ENCODE measurements at regions not wholly inside any gene's neighbourhood (a gene's known extent, or its start where the extent isn't known, plus 50 kb on each side); places are given as distances from the start of the nearest gene placed in this dataset.

DNA sequence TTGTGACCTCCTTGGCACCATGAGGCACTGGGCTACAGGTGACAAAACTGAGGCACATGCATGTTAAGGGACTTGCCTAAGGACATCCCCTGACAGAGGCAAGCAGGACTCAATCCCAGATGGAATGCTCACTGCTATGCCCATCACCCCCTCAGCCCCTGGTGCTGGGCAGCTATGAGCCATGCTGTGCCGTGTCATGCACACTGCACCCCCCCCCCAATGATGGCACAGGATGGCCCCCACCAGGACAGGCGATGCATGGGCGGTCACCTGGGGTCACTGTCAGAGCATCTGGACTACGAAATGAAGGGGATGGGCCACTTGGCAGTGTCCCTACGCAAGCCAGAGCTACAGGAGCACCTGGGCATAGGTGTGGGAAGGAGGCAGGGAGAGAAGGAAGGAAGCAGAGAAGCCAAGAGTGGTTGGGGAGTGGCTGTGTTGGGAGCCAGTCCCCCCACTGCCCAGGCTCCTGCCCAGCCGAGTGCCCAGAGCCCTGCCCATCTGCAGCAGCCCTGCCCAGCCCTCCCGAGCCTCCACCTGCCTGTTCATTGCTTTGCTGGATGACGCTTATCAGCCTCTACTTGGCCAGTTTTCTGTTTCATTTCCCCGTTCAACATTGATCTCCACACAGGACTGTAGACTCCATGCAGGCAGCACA is 84.9 kb upstream of the DIO3 start:
- DNase-seq (peak in 2 of 3 donors; percentile 51 to 69), ATAC-seq (peak; percentile 37 to 52 (median 51))
- Histone ChIP-seq H3K27ac (no peak overlapping the region), H3K27me3 (no peaks in the 10 kb centered on the region), H3K4me3 (no peak overlapping the region), H3K4me1 (peaks cover 0 to 47% (median 23%) of the 10 kb centered on the region in 4 donors), H3K36me3 (no peaks in the 10 kb centered on the region), H3K9me3 (no peaks in the 10 kb centered on the region)
- 51% methylated on average over 4 of the region's 9 CpGs for WGBS (ENCODE audit: insufficient coverage, low coverage, low lambda C conversion rate, missing lambda C conversion rate)
- intact Hi-C loops (cut with DNase I), result loop anchor here in 1 of 2 donors (10.0 kb wide), 1 partner anchor 72 kb away; no protein-coding TSS in a partner anchor
- TF ChIP-seq POLR2A (IDR thresholded peaks at IDR 0.05), result no peak
- TF ChIP-seq, protein P1, sequence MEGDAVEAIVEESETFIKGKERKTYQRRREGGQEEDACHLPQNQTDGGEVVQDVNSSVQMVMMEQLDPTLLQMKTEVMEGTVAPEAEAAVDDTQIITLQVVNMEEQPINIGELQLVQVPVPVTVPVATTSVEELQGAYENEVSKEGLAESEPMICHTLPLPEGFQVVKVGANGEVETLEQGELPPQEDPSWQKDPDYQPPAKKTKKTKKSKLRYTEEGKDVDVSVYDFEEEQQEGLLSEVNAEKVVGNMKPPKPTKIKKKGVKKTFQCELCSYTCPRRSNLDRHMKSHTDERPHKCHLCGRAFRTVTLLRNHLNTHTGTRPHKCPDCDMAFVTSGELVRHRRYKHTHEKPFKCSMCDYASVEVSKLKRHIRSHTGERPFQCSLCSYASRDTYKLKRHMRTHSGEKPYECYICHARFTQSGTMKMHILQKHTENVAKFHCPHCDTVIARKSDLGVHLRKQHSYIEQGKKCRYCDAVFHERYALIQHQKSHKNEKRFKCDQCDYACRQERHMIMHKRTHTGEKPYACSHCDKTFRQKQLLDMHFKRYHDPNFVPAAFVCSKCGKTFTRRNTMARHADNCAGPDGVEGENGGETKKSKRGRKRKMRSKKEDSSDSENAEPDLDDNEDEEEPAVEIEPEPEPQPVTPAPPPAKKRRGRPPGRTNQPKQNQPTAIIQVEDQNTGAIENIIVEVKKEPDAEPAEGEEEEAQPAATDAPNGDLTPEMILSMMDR (IDR thresholded peaks at IDR 0.05), result no peak

DNA sequence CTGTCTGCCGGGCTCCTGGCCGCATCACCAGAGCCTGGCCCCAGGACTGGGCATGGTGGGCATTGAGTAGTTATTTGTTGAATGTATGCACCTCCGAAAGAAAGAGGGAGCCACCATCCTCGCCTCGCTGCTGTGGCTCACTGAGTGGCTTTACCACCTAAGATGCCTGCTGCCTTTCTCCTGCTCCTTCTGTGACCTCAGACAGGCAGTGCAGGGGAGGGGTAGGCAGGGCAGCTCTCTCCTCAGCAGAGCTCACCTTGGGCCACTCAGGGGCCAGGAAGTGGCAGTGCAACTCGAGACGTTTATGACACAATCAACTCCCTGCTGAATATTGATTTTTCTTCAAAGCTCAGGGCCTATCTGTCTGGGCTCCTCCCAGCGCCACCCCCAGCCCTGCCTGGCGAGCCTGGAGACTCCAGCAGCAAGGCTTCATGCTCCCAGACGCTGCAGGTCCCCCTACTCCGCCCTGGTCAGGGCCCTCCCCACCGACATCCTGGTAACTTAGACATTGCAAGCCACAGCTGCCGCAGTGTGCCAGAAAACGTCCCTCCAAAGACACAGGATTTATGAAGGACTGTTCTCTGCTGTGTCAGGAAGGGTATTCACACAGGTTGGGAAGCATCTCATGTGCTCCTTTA is 84.3 kb upstream of the DIO3 start:
- intact Hi-C loops (cut with DNase I), result loop anchor here in 1 of 2 donors (10.0 kb wide), 1 partner anchor 72 kb away; no protein-coding TSS in a partner anchor
- WGBS (ENCODE audit: insufficient coverage, low coverage, low lambda C conversion rate, missing lambda C conversion rate), result 61% methylated on average over 9 of the region's 14 CpGs
- Histone ChIP-seq H3K4me1 (peaks cover 0 to 51% (median 25%) of the 10 kb centered on the region in 4 donors), H3K9me3 (no peaks in the 10 kb centered on the region), H3K4me3 (no peak overlapping the region), H3K36me3 (no peaks in the 10 kb centered on the region), H3K27ac (no peak overlapping the region), H3K27me3 (no peaks in the 10 kb centered on the region)
- DNase-seq (peak; percentile 65 to 74 (median 72)), ATAC-seq (peak; percentile 40 to 65 (median 48))
- TF ChIP-seq, protein P1 (IDR thresholded peaks at IDR 0.05), result no peak
- TF ChIP-seq POLR2A (IDR thresholded peaks at IDR 0.05), result no peak

DNA sequence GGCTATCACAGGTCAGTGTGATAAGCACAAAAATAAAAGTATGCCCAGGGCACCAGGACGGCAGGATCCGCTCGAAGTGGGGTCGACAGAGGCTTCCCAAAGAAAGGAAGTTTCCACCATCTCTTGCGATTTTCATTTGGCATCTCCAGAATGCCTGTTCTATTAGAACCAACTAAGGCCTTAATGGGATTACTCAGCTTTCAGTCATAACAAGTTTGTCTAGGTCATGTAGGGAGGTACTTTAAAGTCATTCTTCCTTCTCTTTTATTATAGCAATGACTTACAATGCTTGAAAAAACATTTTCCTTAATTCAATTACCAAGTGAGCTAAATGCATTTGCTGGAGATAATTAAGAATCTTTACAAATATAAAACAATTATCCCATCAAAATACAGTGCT is 83.6 kb upstream of the DIO3 start:
- H3K36me3 ChIP-seq, result no peaks in the 10 kb centered on the region
- no peaks in the 10 kb centered on the region for H3K9me3 ChIP-seq
- 77% methylated on average over 5 of the region's 5 CpGs for WGBS (ENCODE audit: insufficient coverage, low coverage, low lambda C conversion rate, missing lambda C conversion rate)
- H3K27ac ChIP-seq, result no peak overlapping the region
- no peaks in the 10 kb centered on the region for H3K27me3 ChIP-seq
- H3K4me3 ChIP-seq, result no peak overlapping the region
- TF ChIP-seq POLR2A (IDR thresholded peaks at IDR 0.05), result no peak
- TF ChIP-seq, protein P1 (IDR thresholded peaks at IDR 0.05), result no peak
- peak in 1 of 3 donors; percentile 19 for DNase-seq
- intact Hi-C loops (cut with DNase I), result loop anchor here in 1 of 2 donors (10.0 kb wide), 1 partner anchor 73 kb away; no protein-coding TSS in a partner anchor
- no peak for ATAC-seq
- H3K4me1 ChIP-seq, result peaks cover 0 to 51% (median 25%) of the 10 kb centered on the region in 4 donors

DNA sequence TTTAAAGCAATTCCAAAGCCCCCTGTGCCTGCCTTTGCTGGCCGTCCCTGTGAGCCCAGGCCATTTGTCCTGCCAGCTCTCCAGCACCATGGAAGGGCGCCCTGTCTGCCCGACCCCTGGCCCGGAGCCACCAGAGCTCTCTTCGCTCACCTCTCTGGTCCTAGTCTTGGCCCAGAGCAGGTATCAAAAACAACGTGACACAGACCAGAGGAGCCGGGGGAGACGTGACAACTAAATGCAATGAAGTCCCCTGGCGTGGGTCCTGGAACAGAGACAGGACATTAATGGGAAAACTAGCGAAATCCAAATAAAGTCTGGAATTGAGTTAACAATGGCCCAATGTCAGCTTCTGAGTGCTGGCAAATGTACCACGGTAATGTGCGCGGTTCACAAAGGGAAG is 83.2 kb upstream of the DIO3 start:
- H3K4me1 ChIP-seq, result peaks cover 0 to 51% (median 25%) of the 10 kb centered on the region in 4 donors
- 33% methylated on average over 13 of the region's 13 CpGs for whole genome bisulfite sequencing (ENCODE audit: insufficient coverage, low coverage, low lambda C conversion rate, missing lambda C conversion rate)

More for the DNA sequence above, 83.2 kb upstream of the DIO3 start:
- TF ChIP-seq, protein P1 (IDR thresholded peaks at IDR 0.05), result no peak
- no peak for TF ChIP-seq POLR2A (IDR thresholded peaks at IDR 0.05)
- Histone ChIP-seq H3K9me3 (no peaks in the 10 kb centered on the region), H3K27ac (no peak overlapping the region), H3K4me3 (no peak overlapping the region), H3K36me3 (no peaks in the 10 kb centered on the region), H3K27me3 (no peaks in the 10 kb centered on the region)
- DNase-seq (peak; percentile 84 to 91 (median 89)), ATAC-seq (peak; percentile 54 to 72 (median 66))
- intact Hi-C loops (cut with DNase I), result loop anchor here in 1 of 2 donors (10.0 kb wide), 1 partner anchor 73 kb away; no protein-coding TSS in a partner anchor

All from right lobe of liver (tissue), 6 donors.